ENCODE measurements at regions not wholly inside any gene's neighbourhood (a gene's known extent, or its start where the extent isn't known, plus 50 kb on each side); places are given as distances from the start of the nearest gene placed in this dataset.

- no peak for DNase-seq
- TF ChIP-seq CTCF (IDR thresholded peaks at IDR 0.05) (no peak), POLR2A (IDR thresholded peaks at IDR 0.05) (no peak), EP300 (IDR thresholded peaks at IDR 0.05) (no peak), POLR2AphosphoS5 (IDR thresholded peaks at IDR 0.05) (no peak)
- no peaks in the 10 kb centered on the region for H3K9me3 ChIP-seq
- intact Hi-C loops (cut with DNase I; ENCODE audit: low total_unique reads), result no loop called here
- no peak overlapping the region for H3K27ac ChIP-seq
- no peak overlapping the region for H3K4me3 ChIP-seq
- no peaks in the 10 kb centered on the region for H3K36me3 ChIP-seq
- peaks cover 11 to 37% (median 20%) of the 10 kb centered on the region in 4 donors for H3K4me1 ChIP-seq
- WGBS, 5 donors, result 81 to 93% (median 88%) methylated on average over 2 of the region's 2 CpGs
- H3K27me3 ChIP-seq, result no peaks in the 10 kb centered on the region
Observed at GRCh38 chr6:134674562-134674961, 275.3 kb downstream of the ALDH8A1 start.

DNA sequence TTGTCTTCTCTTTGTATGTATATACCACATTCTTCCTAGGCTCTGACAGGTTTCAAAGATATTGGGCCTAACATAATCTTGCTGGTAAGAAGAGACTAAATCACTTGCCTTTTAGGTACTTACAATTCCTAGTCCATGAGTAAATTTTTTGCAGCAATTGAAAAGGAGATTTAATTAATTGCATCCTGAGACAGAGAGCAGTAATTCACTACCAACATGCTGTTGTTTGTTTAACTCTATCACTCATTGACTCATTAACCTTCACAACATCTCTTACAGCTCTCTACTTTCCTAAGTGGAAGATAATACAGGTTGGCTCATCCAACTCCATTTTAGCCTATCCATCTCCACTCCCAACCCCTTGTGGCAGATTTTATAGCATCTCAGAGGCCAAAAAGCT, 280.4 kb downstream of the ALDH8A1 start:
- no peak for TF ChIP-seq CTCF (IDR thresholded peaks at IDR 0.05)
- no peak for TF ChIP-seq POLR2AphosphoS5 (IDR thresholded peaks at IDR 0.05)
- TF ChIP-seq POLR2A (IDR thresholded peaks at IDR 0.05), result no peak
- TF ChIP-seq EP300 (IDR thresholded peaks at IDR 0.05), result no peak
- Histone ChIP-seq H3K36me3 (no peaks in the 10 kb centered on the region), H3K4me1 (no peaks in the 10 kb centered on the region), H3K27me3 (no peaks in the 10 kb centered on the region), H3K9me3 (no peaks in the 10 kb centered on the region), H3K27ac (no peak overlapping the region), H3K4me3 (no peak overlapping the region)
- no peak for DNase-seq
- intact Hi-C loops (cut with DNase I; ENCODE audit: low total_unique reads), result no loop called here

GRCh38 chr6:134667111-134667510, 282.8 kb downstream of the ALDH8A1 start:
- H3K27ac ChIP-seq, result no peak overlapping the region
- no peak overlapping the region for H3K4me3 ChIP-seq
- no peaks in the 10 kb centered on the region for H3K36me3 ChIP-seq
- WGBS, 5 donors, result 89 to 98% (median 97%) methylated on average over 2 of the region's 2 CpGs
- H3K27me3 ChIP-seq, result no peaks in the 10 kb centered on the region
- no peak for TF ChIP-seq POLR2A (IDR thresholded peaks at IDR 0.05)
- no peak for TF ChIP-seq EP300 (IDR thresholded peaks at IDR 0.05)
- no peak for TF ChIP-seq CTCF (IDR thresholded peaks at IDR 0.05)
- TF ChIP-seq POLR2AphosphoS5 (IDR thresholded peaks at IDR 0.05), result no peak
- no peaks in the 10 kb centered on the region for H3K4me1 ChIP-seq
- peak in 1 of 2 donors; percentile 9 for DNase-seq
- H3K9me3 ChIP-seq, result no peaks in the 10 kb centered on the region
- intact Hi-C loops (cut with DNase I; ENCODE audit: low total_unique reads), result no loop called here

- Histone ChIP-seq H3K36me3 (no peaks in the 10 kb centered on the region), H3K4me3 (no peak overlapping the region), H3K9me3 (no peaks in the 10 kb centered on the region), H3K27me3 (no peaks in the 10 kb centered on the region), H3K27ac (no peak overlapping the region), H3K4me1 (no peaks in the 10 kb centered on the region)
- TF ChIP-seq POLR2AphosphoS5 (IDR thresholded peaks at IDR 0.05) (no peak), EP300 (IDR thresholded peaks at IDR 0.05) (no peak), POLR2A (IDR thresholded peaks at IDR 0.05) (no peak), CTCF (IDR thresholded peaks at IDR 0.05) (no peak)
- intact Hi-C loops (cut with DNase I; ENCODE audit: low total_unique reads), result no loop called here
- no peak for DNase-seq
- WGBS, 5 donors, result 82 to 94% (median 89%) methylated on average over 2 of the region's 2 CpGs
Observed at GRCh38 chr6:134666125-134666524, 283.8 kb downstream of the ALDH8A1 start.
